ENCODE measurements at regions not wholly inside any gene's neighbourhood (a gene's known extent, or its start where the extent isn't known, plus 50 kb on each side); places are given as distances from the start of the nearest gene placed in this dataset.

DNA sequence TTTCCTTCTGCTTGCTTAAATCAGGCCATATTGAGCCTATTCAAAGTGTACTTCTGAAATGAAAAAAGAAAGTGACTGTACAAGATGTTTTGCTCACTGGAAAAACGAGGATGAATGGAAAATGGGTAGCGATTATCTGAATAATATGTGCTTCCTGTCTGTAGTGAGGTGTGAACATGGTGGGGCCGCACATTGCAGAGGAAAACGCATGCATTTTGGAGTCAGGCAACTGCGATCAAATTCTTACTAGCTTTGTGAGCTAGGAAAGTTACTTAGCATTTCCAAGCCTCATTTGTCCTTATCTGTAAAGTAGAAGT lies 73.0 kb upstream of the PRSS3 start:
- 52% methylated on average over 5 of the region's 5 CpGs for WGBS
- Histone ChIP-seq H3K4me1 (ENCODE audit: control insufficient read depth, insufficient read depth, low read depth, low read length) (peaks cover 2% of the 10 kb centered on the region), H3K18ac (ENCODE audit: low read depth in 1 of 2, low read length in 2 of 2) (no peak overlapping the region), H3K23ac (ENCODE audit: low read length in 2 of 2) (no peak overlapping the region), H4K91ac (ENCODE audit: low read length) (no peak overlapping the region), H3K14ac (ENCODE audit: low read length in 2 of 2) (no peak overlapping the region), H2BK120ac (ENCODE audit: low read depth, low read length) (no peak overlapping the region), H3K9me3 (ENCODE audit: control insufficient read depth, low read length) (no peaks in the 10 kb centered on the region), H2AK5ac (ENCODE audit: low read length, severe bottlenecking) (no peak overlapping the region), H2AFZ (ENCODE audit: low read depth, low read length) (no peak overlapping the region), H4K8ac (ENCODE audit: low read length) (no peak overlapping the region), H3K4me2 (ENCODE audit: low read length, poor library complexity, severe bottlenecking) (no peak overlapping the region), H3K36me3 (ENCODE audit: control insufficient read depth in 1 of 2, insufficient read depth in 2 of 2, low read depth in 1 of 2, low read length in 2 of 2) (no peaks in the 10 kb centered on the region), H2BK15ac (ENCODE audit: low read depth, poor library complexity, severe bottlenecking) (no peak overlapping the region), H2BK12ac (ENCODE audit: low read length in 2 of 2) (no peak overlapping the region), H2BK5ac (ENCODE audit: low read depth, low read length, poor library complexity, severe bottlenecking) (no peak overlapping the region), H3K27me3 (ENCODE audit: control insufficient read depth in 1 of 2, insufficient read depth in 1 of 2, low read length in 2 of 2) (peaks cover 6 to 42% of the 10 kb centered on the region in 2 experiments), H3K4me3 (ENCODE audit: insufficient read depth in 1 of 2, low read depth in 1 of 2, low read length in 2 of 2) (no peak overlapping the region), H3K4ac (ENCODE audit: low read depth in 1 of 2, low read length in 2 of 2) (no peak overlapping the region), H3K9ac (ENCODE audit: low read length) (no peak overlapping the region), H3K79me1 (replicated peaks; ENCODE audit: low read length, poor library complexity, severe bottlenecking) (no peaks in the 10 kb centered on the region), H3K27ac (ENCODE audit: low read length, poor library complexity, severe bottlenecking) (no peak overlapping the region)
- DNase-seq: no peak

DNA sequence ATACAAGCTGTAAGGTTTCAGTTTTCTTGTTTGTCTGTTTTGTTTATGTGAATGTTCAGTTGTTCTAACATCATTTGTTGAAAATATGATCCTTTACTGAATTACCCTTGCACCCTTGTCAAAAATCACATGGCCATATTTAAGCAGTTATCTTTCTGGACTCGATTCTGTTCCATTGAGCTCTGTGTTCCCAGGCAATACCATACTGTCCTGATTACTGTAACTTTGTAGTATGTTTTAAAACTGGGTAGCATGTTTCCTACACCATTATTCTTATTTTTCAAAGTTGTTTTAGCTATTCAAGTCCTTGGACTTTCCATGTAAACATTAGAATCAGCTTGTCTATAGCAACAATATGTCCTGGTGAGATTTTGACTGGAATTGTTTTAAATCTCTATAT lies 66.7 kb upstream of the PRSS3 start:
- H3K27me3 ChIP-seq (ENCODE audit: control insufficient read depth in 1 of 2, insufficient read depth in 1 of 2, low read length in 2 of 2): peaks cover 0 to 21% of the 10 kb centered on the region in 2 experiments
- H3K14ac ChIP-seq (ENCODE audit: low read length in 2 of 2): no peak overlapping the region
- DNase-seq: no peak
- no peak overlapping the region for H2BK120ac ChIP-seq (ENCODE audit: low read depth, low read length)
- H3K9me3 ChIP-seq (ENCODE audit: control insufficient read depth, low read length): peaks cover 8% of the 10 kb centered on the region
- no peak overlapping the region for H2AK5ac ChIP-seq (ENCODE audit: low read length, severe bottlenecking)
- no peak overlapping the region for H3K27ac ChIP-seq (ENCODE audit: low read length, poor library complexity, severe bottlenecking)
- H4K91ac ChIP-seq (ENCODE audit: low read length): no peak overlapping the region
- no CpG with 5 or more reads among the region's 1 CpG for WGBS
- no peak overlapping the region for H2BK15ac ChIP-seq (ENCODE audit: low read depth, poor library complexity, severe bottlenecking)
- no peak overlapping the region for H4K8ac ChIP-seq (ENCODE audit: low read length)
- no peak overlapping the region for H3K4ac ChIP-seq (ENCODE audit: low read depth in 1 of 2, low read length in 2 of 2)
- no peaks in the 10 kb centered on the region for H3K4me1 ChIP-seq (ENCODE audit: control insufficient read depth, insufficient read depth, low read depth, low read length)
- no peak overlapping the region for H2AFZ ChIP-seq (ENCODE audit: low read depth, low read length)
- H3K9ac ChIP-seq (ENCODE audit: low read length): no peak overlapping the region
- no peaks in the 10 kb centered on the region for H3K79me1 ChIP-seq (replicated peaks; ENCODE audit: low read length, poor library complexity, severe bottlenecking)
- H3K18ac ChIP-seq (ENCODE audit: low read depth in 1 of 2, low read length in 2 of 2): no peak overlapping the region
- H3K4me3 ChIP-seq (ENCODE audit: insufficient read depth in 1 of 2, low read depth in 1 of 2, low read length in 2 of 2): no peak overlapping the region
- H3K4me2 ChIP-seq (ENCODE audit: low read length, poor library complexity, severe bottlenecking): no peak overlapping the region
- no peak overlapping the region for H3K23ac ChIP-seq (ENCODE audit: low read length in 2 of 2)
- H2BK12ac ChIP-seq (ENCODE audit: low read length in 2 of 2): no peak overlapping the region
- H2BK5ac ChIP-seq (ENCODE audit: low read depth, low read length, poor library complexity, severe bottlenecking): no peak overlapping the region
- H3K36me3 ChIP-seq (ENCODE audit: control insufficient read depth in 1 of 2, insufficient read depth in 2 of 2, low read depth in 1 of 2, low read length in 2 of 2): no peaks in the 10 kb centered on the region

DNA sequence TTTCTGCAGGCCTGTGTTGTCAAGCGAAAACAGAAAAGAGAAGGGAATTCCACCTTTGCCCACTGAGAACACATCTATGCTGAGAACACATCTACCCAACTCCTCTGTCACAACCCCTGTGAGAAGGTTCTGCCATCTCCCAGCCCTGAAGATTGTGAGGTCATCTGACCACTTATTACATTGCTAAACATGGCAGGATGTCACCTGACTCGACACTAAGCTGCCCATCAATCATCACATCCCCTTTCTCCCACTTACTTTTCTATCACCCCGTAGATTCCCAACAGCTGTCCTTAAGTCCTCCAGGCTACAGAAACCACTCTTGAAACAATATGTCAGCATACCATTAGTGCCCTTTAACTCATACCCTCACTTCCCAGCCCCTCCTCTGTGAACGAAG lies 64.2 kb upstream of the PRSS3 start:
- no peak overlapping the region for H2BK120ac ChIP-seq (ENCODE audit: low read depth, low read length)
- no peak overlapping the region for H3K14ac ChIP-seq (ENCODE audit: low read length in 2 of 2)
- H3K9me3 ChIP-seq (ENCODE audit: control insufficient read depth, low read length): peaks cover 8% of the 10 kb centered on the region
- no peak overlapping the region for H2AK5ac ChIP-seq (ENCODE audit: low read length, severe bottlenecking)
- H4K91ac ChIP-seq (ENCODE audit: low read length): no peak overlapping the region
- no peak overlapping the region for H3K4me3 ChIP-seq (ENCODE audit: insufficient read depth in 1 of 2, low read depth in 1 of 2, low read length in 2 of 2)
- no peaks in the 10 kb centered on the region for H3K79me1 ChIP-seq (replicated peaks; ENCODE audit: low read length, poor library complexity, severe bottlenecking)
- no peak overlapping the region for H3K23ac ChIP-seq (ENCODE audit: low read length in 2 of 2)
- no peak overlapping the region for H3K4ac ChIP-seq (ENCODE audit: low read depth in 1 of 2, low read length in 2 of 2)
- H2BK5ac ChIP-seq (ENCODE audit: low read depth, low read length, poor library complexity, severe bottlenecking): no peak overlapping the region
- no peak overlapping the region for H2BK12ac ChIP-seq (ENCODE audit: low read length in 2 of 2)
- H3K27ac ChIP-seq (ENCODE audit: low read length, poor library complexity, severe bottlenecking): no peak overlapping the region
- no peak overlapping the region for H2AFZ ChIP-seq (ENCODE audit: low read depth, low read length)
- peaks cover 0 to 21% of the 10 kb centered on the region in 2 experiments for H3K27me3 ChIP-seq (ENCODE audit: control insufficient read depth in 1 of 2, insufficient read depth in 1 of 2, low read length in 2 of 2)
- no peak overlapping the region for H3K9ac ChIP-seq (ENCODE audit: low read length)
- no peak overlapping the region for H3K18ac ChIP-seq (ENCODE audit: low read depth in 1 of 2, low read length in 2 of 2)
- no peak overlapping the region for H2BK15ac ChIP-seq (ENCODE audit: low read depth, poor library complexity, severe bottlenecking)
- H3K36me3 ChIP-seq (ENCODE audit: control insufficient read depth in 1 of 2, insufficient read depth in 2 of 2, low read depth in 1 of 2, low read length in 2 of 2): no peaks in the 10 kb centered on the region
- H3K4me1 ChIP-seq (ENCODE audit: control insufficient read depth, insufficient read depth, low read depth, low read length): peaks cover 2% of the 10 kb centered on the region
- H3K4me2 ChIP-seq (ENCODE audit: low read length, poor library complexity, severe bottlenecking): no peak overlapping the region
- DNase-seq: no peak
- no peak overlapping the region for H4K8ac ChIP-seq (ENCODE audit: low read length)
- 76% methylated on average over 4 of the region's 4 CpGs for WGBS

DNA sequence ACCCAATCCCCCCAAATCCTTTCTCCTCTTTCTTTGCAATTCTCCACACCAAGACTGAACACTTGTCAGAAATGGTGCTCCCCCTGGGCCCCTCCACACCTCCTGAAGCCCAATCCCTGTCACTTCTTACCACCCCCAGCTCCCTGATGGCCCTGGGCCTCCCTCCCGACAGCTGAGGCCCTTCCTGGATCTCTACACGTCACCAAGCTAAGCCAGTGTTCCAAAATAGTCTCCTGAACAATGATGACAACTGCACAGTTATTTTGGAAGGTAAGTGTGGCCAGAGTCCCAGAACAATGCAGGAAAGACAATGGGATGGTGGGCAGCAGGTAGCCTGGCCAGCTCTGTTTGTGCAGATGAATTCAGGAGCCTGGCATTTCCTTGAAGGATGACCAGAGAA lies 63.7 kb upstream of the PRSS3 start:
- H3K27ac ChIP-seq (ENCODE audit: low read length, poor library complexity, severe bottlenecking): no peak overlapping the region
- H3K4me2 ChIP-seq (ENCODE audit: low read length, poor library complexity, severe bottlenecking): no peak overlapping the region
- no peak overlapping the region for H2BK15ac ChIP-seq (ENCODE audit: low read depth, poor library complexity, severe bottlenecking)
- no peak overlapping the region for H3K14ac ChIP-seq (ENCODE audit: low read length in 2 of 2)
- H3K79me1 ChIP-seq (replicated peaks; ENCODE audit: low read length, poor library complexity, severe bottlenecking): no peaks in the 10 kb centered on the region
- no peak overlapping the region for H2BK12ac ChIP-seq (ENCODE audit: low read length in 2 of 2)
- H3K36me3 ChIP-seq (ENCODE audit: control insufficient read depth in 1 of 2, insufficient read depth in 2 of 2, low read depth in 1 of 2, low read length in 2 of 2): no peaks in the 10 kb centered on the region
- H2AFZ ChIP-seq (ENCODE audit: low read depth, low read length): no peak overlapping the region
- no peak overlapping the region for H4K8ac ChIP-seq (ENCODE audit: low read length)
- no peak for DNase-seq
- H3K23ac ChIP-seq (ENCODE audit: low read length in 2 of 2): no peak overlapping the region
- H4K91ac ChIP-seq (ENCODE audit: low read length): no peak overlapping the region
- no peak overlapping the region for H3K9ac ChIP-seq (ENCODE audit: low read length)
- no peak overlapping the region for H2BK5ac ChIP-seq (ENCODE audit: low read depth, low read length, poor library complexity, severe bottlenecking)
- H3K4me3 ChIP-seq (ENCODE audit: insufficient read depth in 1 of 2, low read depth in 1 of 2, low read length in 2 of 2): no peak overlapping the region
- 50% methylated on average over 1 of the region's 2 CpGs for WGBS
- peaks cover 2% of the 10 kb centered on the region for H3K4me1 ChIP-seq (ENCODE audit: control insufficient read depth, insufficient read depth, low read depth, low read length)
- H3K18ac ChIP-seq (ENCODE audit: low read depth in 1 of 2, low read length in 2 of 2): no peak overlapping the region
- peaks cover 0 to 21% of the 10 kb centered on the region in 2 experiments for H3K27me3 ChIP-seq (ENCODE audit: control insufficient read depth in 1 of 2, insufficient read depth in 1 of 2, low read length in 2 of 2)
- H3K4ac ChIP-seq (ENCODE audit: low read depth in 1 of 2, low read length in 2 of 2): no peak overlapping the region
- H2BK120ac ChIP-seq (ENCODE audit: low read depth, low read length): no peak overlapping the region
- peaks cover 8% of the 10 kb centered on the region for H3K9me3 ChIP-seq (ENCODE audit: control insufficient read depth, low read length)
- H2AK5ac ChIP-seq (ENCODE audit: low read length, severe bottlenecking): no peak overlapping the region
